ENCODE measurements at regions not wholly inside any gene's neighbourhood (a gene's known extent, or its start where the extent isn't known, plus 50 kb on each side); places are given as distances from the start of the nearest gene placed in this dataset.
"Not testable (repeated sequence)": the region's sequence is repeated elsewhere in the genome, so short reads cannot be mapped to it uniquely, and the experiment has no call there.

GRCh38 chrX:45437186-45437585 is 236.5 kb upstream of the DIPK2B start:
- H3K4me3 ChIP-seq (ENCODE audit: low read depth, low read length), result no peak overlapping the region
- DNase-seq (ENCODE audit: low read depth), result no peak

GRCh38 chrX:45435481-45435880 is 234.8 kb upstream of the DIPK2B start:
- H3K4me3 ChIP-seq (ENCODE audit: low read depth, low read length), result no peak overlapping the region
- DNase-seq (ENCODE audit: low read depth), result no peak

GRCh38 chrX:45434231-45434630 is 233.6 kb upstream of the DIPK2B start:
- H3K4me3 ChIP-seq (ENCODE audit: low read depth, low read length), result no peak overlapping the region
- no peak for DNase-seq (ENCODE audit: low read depth)

GRCh38 chrX:45428831-45429230 is 228.2 kb upstream of the DIPK2B start:
- H3K4me3 ChIP-seq (ENCODE audit: low read depth, low read length), result no peak overlapping the region
- DNase-seq (ENCODE audit: low read depth), result no peak

GRCh38 chrX:45424326-45424725 is 223.7 kb upstream of the DIPK2B start:
- no peak overlapping the region for H3K4me3 ChIP-seq (ENCODE audit: low read depth, low read length)
- no peak for DNase-seq (ENCODE audit: low read depth)

GRCh38 chrX:45422216-45422925 is 221.7 kb upstream of the DIPK2B start:
- DNase-seq (ENCODE audit: low read depth), result no peak
- no peak overlapping the region for H3K4me3 ChIP-seq (ENCODE audit: low read depth, low read length)

GRCh38 chrX:45421806-45422205 is 221.1 kb upstream of the DIPK2B start:
- DNase-seq (ENCODE audit: low read depth), result no peak
- H3K4me3 ChIP-seq (ENCODE audit: low read depth, low read length), result no peak overlapping the region

GRCh38 chrX:45404206-45404605 is 203.5 kb upstream of the DIPK2B start:
- DNase-seq (ENCODE audit: low read depth), result no peak

GRCh38 chrX:45401923-45402322 is 201.2 kb upstream of the DIPK2B start:
- H3K4me3 ChIP-seq (ENCODE audit: low read depth, low read length), result no peak overlapping the region
- no peak for DNase-seq (ENCODE audit: low read depth)

More at GRCh38 chrX:45404206-45404605, 203.5 kb upstream of the DIPK2B start:
- no peak overlapping the region for H3K4me3 ChIP-seq (ENCODE audit: low read depth, low read length)

GRCh38 chrX:45400951-45401725 is 200.5 kb upstream of the DIPK2B start:
- not testable (repeated sequence) for DNase-seq (ENCODE audit: low read depth); H3K4me3 ChIP-seq (ENCODE audit: low read depth, low read length)

GRCh38 chrX:45400027-45400779 is 199.5 kb upstream of the DIPK2B start:
- no peak for DNase-seq (ENCODE audit: low read depth)

GRCh38 chrX:45385757-45386156 is 185.1 kb upstream of the DIPK2B start:
- H3K4me3 ChIP-seq (ENCODE audit: low read depth, low read length), result no peak overlapping the region
- DNase-seq (ENCODE audit: low read depth), result no peak

More at GRCh38 chrX:45400027-45400779, 199.5 kb upstream of the DIPK2B start:
- no peak overlapping the region for H3K4me3 ChIP-seq (ENCODE audit: low read depth, low read length)

- no peak for DNase-seq (ENCODE audit: low read depth)
- H3K4me3 ChIP-seq (ENCODE audit: low read depth, low read length), result no peak overlapping the region
Observed at GRCh38 chrX:45381841-45382240, 181.2 kb upstream of the DIPK2B start.

- DNase-seq (ENCODE audit: low read depth), result no peak
- no peak overlapping the region for H3K4me3 ChIP-seq (ENCODE audit: low read depth, low read length)
Observed at GRCh38 chrX:45381366-45381765, 180.7 kb upstream of the DIPK2B start.

GRCh38 chrX:45379236-45379635 is 178.6 kb upstream of the DIPK2B start:
- no peak overlapping the region for H3K4me3 ChIP-seq (ENCODE audit: low read depth, low read length)
- no peak for DNase-seq (ENCODE audit: low read depth)

- no peak for DNase-seq (ENCODE audit: low read depth)
Observed at GRCh38 chrX:45372151-45372550, 171.5 kb upstream of the DIPK2B start.

GRCh38 chrX:45368705-45369104 is 168.0 kb upstream of the DIPK2B start:
- no peak for DNase-seq (ENCODE audit: low read depth)
- no peak overlapping the region for H3K4me3 ChIP-seq (ENCODE audit: low read depth, low read length)

More at GRCh38 chrX:45372151-45372550, 171.5 kb upstream of the DIPK2B start:
- no peak overlapping the region for H3K4me3 ChIP-seq (ENCODE audit: low read depth, low read length)

GRCh38 chrX:45363596-45363995 is 162.9 kb upstream of the DIPK2B start:
- no peak for DNase-seq (ENCODE audit: low read depth)
- H3K4me3 ChIP-seq (ENCODE audit: low read depth, low read length), result no peak overlapping the region

- no peak overlapping the region for H3K4me3 ChIP-seq (ENCODE audit: low read depth, low read length)
- DNase-seq (ENCODE audit: low read depth), result no peak
Observed at GRCh38 chrX:45360571-45360970, 159.9 kb upstream of the DIPK2B start.

GRCh38 chrX:45358392-45358791 is 157.7 kb upstream of the DIPK2B start:
- H3K4me3 ChIP-seq (ENCODE audit: low read depth, low read length), result no peak overlapping the region
- DNase-seq (ENCODE audit: low read depth), result no peak
